ENCODE measurements at regions not wholly inside any gene's neighbourhood (a gene's known extent, or its start where the extent isn't known, plus 50 kb on each side); places are given as distances from the start of the nearest gene placed in this dataset.

GRCh38 chr12:22916241-22916640 is 291.3 kb downstream of the ETNK1 start:
- DNase-seq = no peak

- DNase-seq = no peak
These were observed 291.8 kb downstream of the ETNK1 start for GRCh38 chr12:22916815-22917214.

GRCh38 chr12:22919883-22920282 is 294.9 kb downstream of the ETNK1 start:
- no peak for DNase-seq

- no peak for DNase-seq
These were observed 298.8 kb downstream of the ETNK1 start for GRCh38 chr12:22923768-22924167.

GRCh38 chr12:22924391-22924790 is 299.4 kb downstream of the ETNK1 start:
- DNase-seq = no peak

GRCh38 chr12:22925623-22926022 is 300.7 kb downstream of the ETNK1 start:
- DNase-seq = no peak

GRCh38 chr12:22932431-22932830 is 307.5 kb downstream of the ETNK1 start:
- no peak for DNase-seq

GRCh38 chr12:22935090-22935489 is 310.1 kb downstream of the ETNK1 start:
- DNase-seq = no peak

- no peak for DNase-seq
These were observed 310.5 kb downstream of the ETNK1 start for GRCh38 chr12:22935501-22935900.

GRCh38 chr12:22938323-22938722 is 313.4 kb downstream of the ETNK1 start:
- no peak for DNase-seq

- DNase-seq = no peak
These were observed 326.2 kb downstream of the ETNK1 start for GRCh38 chr12:22951206-22951605.

GRCh38 chr12:22956690-22957089 is 331.7 kb downstream of the ETNK1 start:
- DNase-seq = no peak

GRCh38 chr12:22967171-22967570 is 342.2 kb downstream of the ETNK1 start:
- DNase-seq = no peak

- no peak for DNase-seq
These were observed 344.6 kb downstream of the ETNK1 start for GRCh38 chr12:22969521-22969920.

- no peak for DNase-seq
These were observed 346.3 kb downstream of the ETNK1 start for GRCh38 chr12:22971247-22971646.

GRCh38 chr12:22971701-22972191 is 346.8 kb downstream of the ETNK1 start:
- no peak for DNase-seq

- no peak for DNase-seq
These were observed 349.9 kb downstream of the ETNK1 start for GRCh38 chr12:22974865-22975264.

GRCh38 chr12:22978962-22979361 is 354.0 kb downstream of the ETNK1 start:
- no peak for DNase-seq

GRCh38 chr12:22979854-22980469 is 355.0 kb downstream of the ETNK1 start:
- no peak for DNase-seq

- DNase-seq = no peak
These were observed 356.7 kb downstream of the ETNK1 start for GRCh38 chr12:22981711-22982110.

- no peak for DNase-seq
These were observed 357.7 kb downstream of the ETNK1 start for GRCh38 chr12:22982635-22983034.

GRCh38 chr12:22986997-22987396 is 362.0 kb downstream of the ETNK1 start:
- no peak for DNase-seq

GRCh38 chr12:22990501-22990900 is 365.5 kb downstream of the ETNK1 start:
- DNase-seq = no peak

GRCh38 chr12:22991250-22991844 is 366.4 kb downstream of the ETNK1 start:
- DNase-seq = no peak

Measured in NCI-H526 treated with DMSO at 0.1 percent for 48 hours (cell line).